ENCODE measurements at regions not wholly inside any gene's neighbourhood (a gene's known extent, or its start where the extent isn't known, plus 50 kb on each side); places are given as distances from the start of the nearest gene placed in this dataset.
"Not testable (repeated sequence)": the region's sequence is repeated elsewhere in the genome, so short reads cannot be mapped to it uniquely, and the experiment has no call there.

- H3K4me1 ChIP-seq; H3K27ac ChIP-seq; DNase-seq (ENCODE audit: low spot score in 2 of 2); H3K4me3 ChIP-seq; H3K36me3 ChIP-seq; H3K27me3 ChIP-seq; H3K9me3 ChIP-seq: not testable (repeated sequence)
- 10% methylated on average over 3 of the region's 5 CpGs for WGBS
Observed at GRCh38 chr1:143867590-143868220, 104.1 kb downstream of the FAM72C start.

- H3K27me3 ChIP-seq; H3K9me3 ChIP-seq; DNase-seq (ENCODE audit: low spot score in 2 of 2); H3K27ac ChIP-seq; H3K4me1 ChIP-seq; H3K4me3 ChIP-seq; H3K36me3 ChIP-seq: not testable (repeated sequence)
- WGBS = no CpG with 5 or more reads among the region's 1 CpG
Observed at GRCh38 chr1:143863901-143864520, 107.8 kb downstream of the FAM72C start.

- not testable (repeated sequence) for H3K4me3 ChIP-seq; H3K27me3 ChIP-seq; H3K36me3 ChIP-seq; H3K9me3 ChIP-seq; H3K27ac ChIP-seq; H3K4me1 ChIP-seq; DNase-seq (ENCODE audit: low spot score in 2 of 2)
- WGBS = 78% methylated on average over 3 of the region's 4 CpGs
Observed at GRCh38 chr1:143862722-143863121, 109.1 kb downstream of the FAM72C start.

GRCh38 chr1:143861306-143861705 lies 110.5 kb downstream of the FAM72C start:
- H3K27ac ChIP-seq; H3K4me3 ChIP-seq; H3K36me3 ChIP-seq; H3K27me3 ChIP-seq; DNase-seq (ENCODE audit: low spot score in 2 of 2); H3K4me1 ChIP-seq; H3K9me3 ChIP-seq: not testable (repeated sequence)
- no CpG with 5 or more reads among the region's 1 CpG for WGBS

- not testable (repeated sequence) for H3K27ac ChIP-seq; H3K4me1 ChIP-seq; H3K9me3 ChIP-seq; H3K36me3 ChIP-seq; DNase-seq (ENCODE audit: low spot score in 2 of 2); H3K27me3 ChIP-seq; H3K4me3 ChIP-seq
- WGBS = no CpG with 5 or more reads among the region's 1 CpG
Observed at GRCh38 chr1:143855867-143856266, 115.9 kb downstream of the FAM72C start.

- H3K27ac ChIP-seq; H3K4me1 ChIP-seq; H3K36me3 ChIP-seq; H3K9me3 ChIP-seq; H3K4me3 ChIP-seq; H3K27me3 ChIP-seq; DNase-seq (ENCODE audit: low spot score in 2 of 2): not testable (repeated sequence)
- WGBS = no CpG with 5 or more reads among the region's 2 CpGs
Observed at GRCh38 chr1:143854069-143854468, 117.7 kb downstream of the FAM72C start.

- not testable (repeated sequence) for H3K9me3 ChIP-seq; H3K36me3 ChIP-seq; H3K27me3 ChIP-seq; DNase-seq (ENCODE audit: low spot score in 2 of 2); H3K27ac ChIP-seq; H3K4me1 ChIP-seq; H3K4me3 ChIP-seq
- WGBS = 83% methylated on average over 2 of the region's 2 CpGs
Observed at GRCh38 chr1:143850637-143851036, 121.1 kb downstream of the FAM72C start.

GRCh38 chr1:143848859-143849258 lies 122.9 kb downstream of the FAM72C start:
- not testable (repeated sequence) for H3K27ac ChIP-seq; H3K27me3 ChIP-seq; H3K4me1 ChIP-seq; H3K4me3 ChIP-seq; H3K9me3 ChIP-seq; DNase-seq (ENCODE audit: low spot score in 2 of 2); H3K36me3 ChIP-seq

GRCh38 chr1:143845193-143845592 lies 126.6 kb downstream of the FAM72C start:
- not testable (repeated sequence) for H3K27me3 ChIP-seq; H3K27ac ChIP-seq; DNase-seq (ENCODE audit: low spot score in 2 of 2); H3K4me3 ChIP-seq; H3K36me3 ChIP-seq; H3K4me1 ChIP-seq; H3K9me3 ChIP-seq
- no CpG with 5 or more reads among the region's 1 CpG for WGBS

- not testable (repeated sequence) for H3K27me3 ChIP-seq; H3K4me3 ChIP-seq; DNase-seq (ENCODE audit: low spot score in 2 of 2); H3K27ac ChIP-seq; H3K9me3 ChIP-seq; H3K4me1 ChIP-seq; H3K36me3 ChIP-seq
- WGBS = no CpG with 5 or more reads among the region's 2 CpGs
Observed at GRCh38 chr1:143842058-143842457, 129.7 kb downstream of the FAM72C start.

GRCh38 chr1:143839182-143839581 lies 132.6 kb downstream of the FAM72C start:
- DNase-seq (ENCODE audit: low spot score in 2 of 2); H3K27me3 ChIP-seq; H3K27ac ChIP-seq; H3K4me3 ChIP-seq; H3K36me3 ChIP-seq; H3K4me1 ChIP-seq; H3K9me3 ChIP-seq: not testable (repeated sequence)
- WGBS = no CpG with 5 or more reads among the region's 32 CpGs

- not testable (repeated sequence) for H3K9me3 ChIP-seq; DNase-seq (ENCODE audit: low spot score in 2 of 2); H3K36me3 ChIP-seq; H3K27me3 ChIP-seq; H3K4me1 ChIP-seq; H3K4me3 ChIP-seq; H3K27ac ChIP-seq
- no CpG with 5 or more reads among the region's 21 CpGs for WGBS
Observed at GRCh38 chr1:143838598-143838929, 133.2 kb downstream of the FAM72C start.

GRCh38 chr1:143837924-143838597 lies 133.7 kb downstream of the FAM72C start:
- H3K9me3 ChIP-seq; H3K4me1 ChIP-seq; H3K27me3 ChIP-seq; DNase-seq (ENCODE audit: low spot score in 2 of 2); H3K27ac ChIP-seq; H3K4me3 ChIP-seq; H3K36me3 ChIP-seq: not testable (repeated sequence)
- 74% methylated on average over 4 of the region's 25 CpGs for WGBS

GRCh38 chr1:143833376-143833775 lies 138.4 kb downstream of the FAM72C start:
- H3K4me3 ChIP-seq; H3K36me3 ChIP-seq; H3K27ac ChIP-seq; H3K27me3 ChIP-seq; H3K4me1 ChIP-seq; DNase-seq (ENCODE audit: low spot score in 2 of 2); H3K9me3 ChIP-seq: not testable (repeated sequence)
- WGBS = no CpG with 5 or more reads among the region's 4 CpGs

- H3K4me1 ChIP-seq; H3K4me3 ChIP-seq; DNase-seq (ENCODE audit: low spot score in 2 of 2); H3K27me3 ChIP-seq; H3K9me3 ChIP-seq; H3K36me3 ChIP-seq; H3K27ac ChIP-seq: not testable (repeated sequence)
- no CpG with 5 or more reads among the region's 5 CpGs for WGBS
Observed at GRCh38 chr1:143832379-143832716, 139.4 kb downstream of the FAM72C start.

Data from suprapubic skin (tissue), 4 donors.